Pons (tissue), 1 donor: ENCODE measurements at regions not wholly inside any gene's neighbourhood (a gene's known extent, or its start where the extent isn't known, plus 50 kb on each side); places are given as distances from the start of the nearest gene placed in this dataset.

Source experiments
- DNase-seq: peaks from one replicate; pipeline ENCODE4 v3.0.0-alpha.2; 2016; ENCODE audit warnings: low spot score

DNA sequence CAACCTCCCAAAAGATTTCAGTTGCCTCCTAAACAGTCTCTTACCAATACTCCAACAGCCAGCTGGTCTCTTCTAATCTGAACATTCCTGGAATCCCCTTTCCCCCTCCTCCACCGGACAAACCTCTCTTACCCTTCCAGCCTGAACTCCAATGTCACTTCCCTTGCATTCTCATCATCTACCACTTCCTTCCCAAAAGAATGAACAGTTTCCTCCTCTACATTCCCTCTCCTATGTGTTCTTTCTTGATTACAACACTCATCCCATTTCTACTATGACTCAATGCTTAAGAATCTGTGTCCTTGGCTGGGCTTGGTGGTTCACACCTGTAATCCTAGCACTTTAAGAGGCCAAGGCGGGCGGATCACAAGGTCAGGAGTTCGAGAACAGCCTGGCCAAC lies 417.1 kb downstream of the SETD4 start:
- DNase-seq: no peak

DNA sequence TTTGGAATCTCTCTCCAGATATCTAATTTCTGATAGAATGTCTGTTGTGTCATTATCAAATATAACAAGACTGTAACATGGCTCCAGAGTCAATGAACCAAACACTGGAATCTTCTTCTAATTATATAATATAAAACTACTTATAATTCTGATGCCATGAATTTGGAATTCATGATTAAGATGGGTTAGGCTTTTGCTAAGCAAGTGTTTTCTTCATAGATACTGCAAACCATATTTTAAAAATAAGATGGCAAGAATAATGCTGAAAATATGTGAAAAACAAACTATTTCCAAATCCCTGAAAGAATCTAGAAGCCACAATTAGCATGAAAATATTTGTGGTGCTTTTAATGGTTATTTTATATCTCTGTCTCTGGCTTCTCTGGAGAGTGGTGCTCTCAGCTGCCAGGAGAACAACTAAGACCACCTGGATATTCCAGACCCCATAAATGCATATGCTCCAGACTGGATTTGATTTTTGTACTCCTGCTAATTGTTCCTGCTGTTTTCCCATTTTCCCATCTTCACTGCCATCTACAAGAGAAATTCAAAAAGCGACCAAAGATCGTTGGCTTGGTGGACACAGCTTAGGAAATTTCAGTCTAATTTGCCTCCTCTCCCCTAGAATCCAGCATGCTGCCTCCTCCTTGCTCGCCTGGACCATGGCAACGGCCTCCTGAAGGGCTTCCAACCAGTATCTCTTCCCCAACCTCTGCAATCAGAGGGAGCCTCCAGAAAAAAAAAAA lies 418.9 kb downstream of the SETD4 start:
- no peak for DNase-seq

DNA sequence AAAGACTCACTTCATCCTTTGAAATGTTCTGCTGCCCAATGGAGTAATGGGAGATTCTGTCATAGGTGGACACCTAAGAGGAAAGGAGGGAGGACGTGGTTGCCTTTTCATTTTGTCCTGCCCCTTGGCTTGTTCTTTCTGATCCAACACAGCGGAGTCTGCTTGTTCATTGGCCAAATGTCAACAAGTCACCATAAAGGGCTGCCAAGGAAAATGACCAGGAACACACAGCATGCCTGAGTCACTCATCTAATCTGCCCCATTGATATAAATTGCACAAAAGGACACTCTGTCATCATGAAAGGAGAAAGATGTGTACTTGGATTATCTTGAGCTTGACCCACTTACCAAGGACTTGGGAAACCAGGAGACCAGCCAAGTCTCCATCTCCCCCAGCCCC lies 422.9 kb downstream of the SETD4 start:
- no peak for DNase-seq

DNA sequence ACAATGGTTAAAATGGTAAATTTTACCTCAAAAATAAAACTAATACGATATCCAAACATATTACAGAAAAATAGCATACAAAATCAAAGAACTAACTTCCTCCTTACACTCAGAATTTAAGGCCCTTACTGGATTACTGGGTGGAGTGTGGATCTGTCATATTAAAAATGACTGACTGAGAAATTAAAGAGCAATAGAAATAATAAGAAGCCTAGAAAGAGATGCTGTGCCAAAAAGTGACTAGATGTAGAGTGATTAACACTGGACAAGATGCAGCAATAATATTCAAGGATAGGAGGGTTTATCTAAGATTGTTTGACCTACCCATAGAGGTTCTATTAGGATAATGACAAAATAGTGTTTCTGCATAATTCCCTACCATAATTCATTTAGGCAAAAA lies 424.3 kb downstream of the SETD4 start:
- DNase-seq: no peak

DNA sequence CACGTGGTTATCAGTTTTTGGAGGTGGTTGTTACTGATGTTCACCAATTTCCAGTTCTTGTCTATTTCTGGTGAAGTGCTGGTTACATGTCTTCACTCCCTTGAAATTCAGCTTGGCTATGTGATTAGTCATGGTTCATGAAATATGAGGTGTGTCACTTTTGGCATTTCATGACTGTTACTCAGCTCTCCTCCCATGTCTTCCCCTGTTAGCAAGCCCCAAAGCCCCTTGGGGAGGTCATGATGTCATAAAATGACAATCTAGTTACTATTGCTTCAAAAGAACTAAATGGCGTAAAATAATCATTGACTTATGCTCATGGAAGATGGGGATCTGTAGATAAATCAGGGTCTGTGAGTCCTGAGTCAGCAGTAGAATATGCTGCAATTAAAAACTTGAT lies 425.1 kb downstream of the SETD4 start:
- DNase-seq: no peak

DNA sequence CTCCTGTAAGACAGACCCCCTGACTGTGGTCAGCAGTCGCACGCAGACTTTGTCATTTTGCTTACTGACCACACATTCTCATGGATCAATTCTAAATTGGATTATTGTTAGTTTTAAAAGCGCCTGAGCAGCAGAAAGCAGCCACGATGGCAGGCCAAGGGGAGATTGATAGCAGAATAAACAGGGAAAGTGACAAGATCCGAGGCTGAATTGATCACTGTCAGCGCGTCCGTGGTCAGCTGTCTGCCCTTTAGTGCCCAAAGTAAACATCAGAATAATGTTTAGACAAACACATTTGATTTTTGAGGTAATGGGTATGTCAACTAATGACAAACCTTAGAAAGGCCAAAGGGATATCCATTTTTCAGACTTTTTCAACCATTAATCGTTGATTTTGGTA lies 426.8 kb downstream of the SETD4 start:
- DNase-seq: no peak

DNA sequence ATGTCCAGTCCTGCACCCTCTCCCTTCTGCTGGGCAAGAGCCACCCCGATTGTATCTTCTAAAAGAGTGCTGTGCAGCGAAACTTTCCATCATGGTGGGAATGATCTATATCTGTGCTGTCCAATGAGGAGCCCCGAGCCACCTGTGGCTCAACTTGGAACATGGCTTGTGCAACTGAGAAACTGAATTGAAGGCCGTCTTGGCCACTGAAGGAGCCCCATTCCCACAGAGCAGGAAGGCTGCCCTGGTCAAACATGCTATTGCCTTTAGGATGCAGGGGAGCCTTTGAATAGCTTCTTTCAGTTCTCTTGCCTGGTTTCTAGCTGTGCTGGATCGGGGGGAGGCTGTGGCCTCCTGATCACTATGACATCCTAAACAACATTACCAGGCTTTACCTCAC lies 427.6 kb downstream of the SETD4 start:
- DNase-seq: no peak

- DNase-seq: no peak
Observed at GRCh38 chr21:35628316-35628715, 432.0 kb downstream of the SETD4 start.

DNA sequence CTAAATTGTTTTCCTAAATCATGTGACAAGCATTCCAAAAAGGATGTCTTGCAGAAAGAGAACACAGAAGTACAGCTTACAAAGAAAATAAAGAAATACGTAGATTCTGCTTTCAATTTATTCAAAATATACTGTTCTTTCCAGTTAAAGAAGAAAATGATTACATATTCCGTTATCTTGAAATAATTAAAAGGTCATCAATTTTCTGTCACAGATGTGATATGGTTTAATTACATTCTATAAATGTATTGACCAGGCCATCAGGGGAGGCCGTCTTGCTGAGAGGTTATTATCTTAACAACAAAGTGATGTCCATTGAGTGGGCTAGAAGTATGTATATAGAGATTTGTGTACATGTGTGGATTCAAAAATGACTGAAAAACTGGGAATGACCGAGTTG lies 432.9 kb downstream of the SETD4 start:
- DNase-seq: no peak

GRCh38 chr21:35625576-35625975 lies 434.8 kb downstream of the SETD4 start:
- DNase-seq: no peak

DNA sequence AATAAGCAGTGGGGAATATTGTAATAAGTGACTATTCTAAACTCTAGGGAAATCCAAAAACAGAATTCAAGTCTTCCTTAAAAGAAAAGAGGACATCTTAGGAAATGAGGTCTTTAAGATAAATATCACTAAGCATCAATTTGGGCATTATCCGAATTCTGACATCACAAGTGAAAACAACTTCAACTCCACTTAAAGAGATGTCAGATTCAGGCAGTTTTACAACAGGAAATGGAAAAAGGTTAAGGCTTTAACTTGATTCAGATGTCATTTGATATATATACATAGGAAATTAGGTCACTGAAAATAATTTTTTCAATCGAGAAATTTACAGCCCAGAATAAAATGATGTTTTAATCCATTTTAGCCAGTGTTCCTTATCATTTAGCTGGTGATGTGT lies 435.4 kb downstream of the SETD4 start:
- no peak for DNase-seq

DNA sequence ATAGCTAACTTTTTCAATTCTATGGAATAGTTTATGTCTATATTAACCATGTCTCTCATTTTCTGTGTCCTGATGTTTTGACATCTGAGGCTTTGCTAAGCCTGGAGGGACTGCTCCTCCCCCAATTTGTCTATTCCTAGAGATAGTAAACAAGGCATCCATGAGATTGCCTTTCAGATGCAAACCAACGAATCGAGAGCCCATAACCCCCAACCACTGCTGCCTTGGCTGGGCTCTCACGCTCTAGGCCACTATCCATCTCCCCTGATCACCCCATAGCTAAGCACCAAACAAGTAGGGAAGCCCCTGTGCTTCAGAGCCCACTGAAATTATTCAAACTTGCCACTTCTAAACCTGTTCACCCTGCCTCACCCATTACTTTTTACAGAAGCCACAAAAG lies 437.7 kb downstream of the SETD4 start:
- DNase-seq: no peak

- DNase-seq: no peak
Observed at GRCh38 chr21:35619184-35619583, 441.1 kb downstream of the SETD4 start.

DNA sequence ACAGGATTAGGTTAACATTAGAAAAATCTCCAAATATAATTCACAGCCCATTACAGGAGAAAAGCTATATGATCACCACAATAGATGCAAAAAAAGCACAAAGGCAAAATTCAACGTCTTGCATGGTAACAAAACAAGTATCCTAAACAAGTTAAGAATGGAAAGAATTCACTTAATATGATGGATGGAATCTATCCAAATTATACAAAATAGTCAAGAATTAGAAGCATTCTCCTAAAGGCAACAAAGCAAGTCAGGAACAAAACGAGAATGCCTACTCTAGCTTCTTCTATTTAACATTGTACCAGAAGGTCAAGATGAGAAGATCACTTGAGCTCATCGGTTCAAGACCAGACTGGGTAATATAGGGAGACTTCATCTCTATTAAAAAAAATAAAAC lies 442.8 kb downstream of the SETD4 start:
- no peak for DNase-seq

GRCh38 chr21:35616090-35616489 lies 444.2 kb downstream of the SETD4 start:
- DNase-seq: peak; percentile 57

- DNase-seq: no peak
Observed at GRCh38 chr21:35615325-35615724, 445.0 kb downstream of the SETD4 start.

DNA sequence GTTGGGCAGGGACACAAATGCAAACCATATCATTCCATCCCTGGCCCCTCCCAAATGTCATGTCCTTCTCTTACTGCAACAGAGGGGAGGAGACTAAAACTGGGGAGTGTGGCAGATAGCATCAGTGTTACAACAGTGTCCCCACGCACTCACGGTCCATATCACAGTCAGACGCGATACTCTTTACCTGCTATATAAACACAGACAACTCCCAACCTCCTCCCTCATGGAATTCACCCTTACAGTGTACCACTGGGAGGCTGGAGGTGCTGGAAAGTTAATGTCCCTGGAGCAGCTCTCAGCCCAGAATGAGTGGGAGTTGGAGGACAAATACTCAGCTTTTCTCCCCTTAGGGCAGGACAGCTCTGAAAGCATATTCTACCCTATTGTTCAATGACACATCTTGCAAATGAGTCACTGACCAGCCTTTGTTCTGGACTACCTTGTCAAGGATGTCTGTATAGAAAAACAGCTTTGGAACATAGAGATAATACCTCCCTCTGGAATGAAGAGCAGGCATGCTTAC lies 445.9 kb downstream of the SETD4 start:
- no peak for DNase-seq

- no peak for DNase-seq
Observed at GRCh38 chr21:35611708-35612132, 448.6 kb downstream of the SETD4 start.

DNA sequence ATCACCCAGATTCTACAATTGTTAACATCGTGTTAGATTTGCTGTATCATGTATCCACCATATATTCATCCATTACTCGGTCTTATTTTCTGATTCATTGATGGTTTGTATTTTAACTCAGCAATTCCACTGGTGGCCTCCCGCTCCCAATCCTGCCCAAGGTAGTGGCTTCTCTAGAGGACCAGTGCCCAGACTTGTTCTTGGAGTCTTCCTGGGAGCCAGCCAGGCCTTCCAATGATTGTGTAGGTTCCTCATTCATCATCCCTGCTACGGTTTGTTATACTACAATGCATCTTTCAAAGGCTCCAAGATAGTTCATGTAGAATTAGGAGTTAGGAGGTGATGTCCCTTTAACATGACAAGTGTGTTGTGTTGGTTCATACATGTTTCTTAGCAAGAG lies 451.1 kb downstream of the SETD4 start:
- DNase-seq: no peak

DNA sequence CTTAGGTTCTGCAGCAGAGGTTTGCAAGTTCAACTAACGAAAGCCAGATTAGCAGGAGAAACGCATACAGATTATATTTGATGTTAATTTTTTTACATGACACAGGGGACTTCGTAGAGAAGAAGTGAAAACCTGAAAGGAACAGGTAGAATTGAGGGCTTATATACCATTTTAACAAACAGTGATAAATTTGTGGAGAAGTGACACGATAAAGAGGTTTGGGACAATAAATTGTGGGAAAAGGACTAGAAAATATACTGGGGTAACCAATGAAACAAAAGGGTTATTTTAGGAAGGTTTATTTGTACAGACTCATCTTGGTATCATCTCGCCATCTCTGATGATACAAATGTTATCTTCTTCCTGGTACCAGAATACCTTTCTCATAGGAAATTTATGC lies 452.9 kb downstream of the SETD4 start:
- DNase-seq: no peak

GRCh38 chr21:35606578-35606977 lies 453.7 kb downstream of the SETD4 start:
- no peak for DNase-seq

DNA sequence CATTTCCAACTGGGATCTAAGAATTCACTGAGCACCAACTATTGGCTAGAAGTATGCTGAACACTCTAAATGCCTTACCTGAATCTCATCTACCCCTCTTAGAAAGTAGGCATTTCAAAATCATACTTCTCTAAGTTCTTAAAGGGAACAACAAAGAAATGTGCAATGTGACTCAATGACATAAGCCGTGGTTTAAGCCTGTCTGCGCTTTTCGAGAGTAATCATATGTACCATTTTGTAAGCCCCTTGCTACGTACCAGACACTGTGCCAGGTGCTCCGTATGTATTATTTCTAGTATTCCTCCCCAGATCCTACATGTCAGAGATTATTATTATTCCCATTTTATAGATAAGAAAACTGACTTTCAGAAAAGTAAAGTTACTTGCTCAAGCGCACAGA lies 454.2 kb downstream of the SETD4 start:
- no peak for DNase-seq

- DNase-seq: no peak
Observed at GRCh38 chr21:35603494-35603893, 456.8 kb downstream of the SETD4 start.

DNA sequence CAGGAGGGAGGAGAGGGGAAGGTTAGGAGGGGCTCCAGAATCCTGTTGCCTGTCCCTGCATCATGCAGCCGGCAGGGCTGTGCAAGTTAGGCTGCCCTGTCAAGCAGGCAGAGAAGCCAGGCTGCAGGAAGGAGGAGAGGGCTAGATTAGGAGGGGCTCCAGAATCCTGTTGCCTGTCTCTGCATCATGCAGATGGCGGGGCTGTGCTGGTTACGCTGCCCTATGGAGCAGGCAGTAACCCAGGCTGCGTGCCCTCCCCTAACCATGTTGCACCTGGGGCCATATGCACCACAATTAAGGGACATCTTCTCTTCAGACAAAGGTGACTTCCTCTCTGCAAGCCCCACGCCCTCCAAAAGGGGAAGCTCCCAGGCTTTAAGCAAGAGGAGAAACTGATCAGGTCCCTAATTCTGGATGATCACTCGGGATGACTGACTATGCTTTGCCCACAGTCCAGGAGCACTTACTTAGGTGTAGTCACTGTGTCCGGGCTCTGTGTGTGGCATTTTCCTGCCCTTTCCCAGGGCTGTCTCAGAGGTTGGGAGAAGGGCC lies 457.4 kb downstream of the SETD4 start:
- no peak for DNase-seq
